GM12874 (cell line): ENCODE measurements at regions not wholly inside any gene's neighbourhood (a gene's known extent, or its start where the extent isn't known, plus 50 kb on each side); places are given as distances from the start of the nearest gene placed in this dataset.

Source experiments
- TF ChIP-seq, protein P1 (sequence below): IDR thresholded peaks from 2 replicates; pipeline ENCODE4 v1.5.1; 2011; ENCODE audit warnings: low read depth, mild to moderate bottlenecking, control low read depth, low read length, moderate library complexity; ENCODE audit not compliant: insufficient read depth

DNA sequence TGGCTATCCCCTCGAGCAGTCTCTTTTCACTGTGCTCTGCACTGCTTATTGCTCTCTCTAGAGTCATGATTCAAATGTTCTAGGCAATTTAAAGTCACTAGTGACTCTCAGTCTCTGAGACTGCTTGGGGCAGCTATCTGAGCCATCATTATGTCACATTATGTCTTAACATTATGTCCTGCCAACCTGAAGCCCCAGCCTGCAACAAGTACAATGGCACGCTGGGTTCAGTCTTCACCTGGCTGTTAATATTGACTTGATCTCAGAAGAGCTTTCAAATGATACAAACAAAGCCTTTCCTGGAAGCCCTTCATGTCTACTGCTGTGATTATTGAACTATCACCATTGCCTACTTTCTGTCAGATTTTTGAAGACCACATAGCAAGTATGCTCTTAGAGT is 128.1 kb upstream of the GRM7 start:
- TF ChIP-seq, protein P1, sequence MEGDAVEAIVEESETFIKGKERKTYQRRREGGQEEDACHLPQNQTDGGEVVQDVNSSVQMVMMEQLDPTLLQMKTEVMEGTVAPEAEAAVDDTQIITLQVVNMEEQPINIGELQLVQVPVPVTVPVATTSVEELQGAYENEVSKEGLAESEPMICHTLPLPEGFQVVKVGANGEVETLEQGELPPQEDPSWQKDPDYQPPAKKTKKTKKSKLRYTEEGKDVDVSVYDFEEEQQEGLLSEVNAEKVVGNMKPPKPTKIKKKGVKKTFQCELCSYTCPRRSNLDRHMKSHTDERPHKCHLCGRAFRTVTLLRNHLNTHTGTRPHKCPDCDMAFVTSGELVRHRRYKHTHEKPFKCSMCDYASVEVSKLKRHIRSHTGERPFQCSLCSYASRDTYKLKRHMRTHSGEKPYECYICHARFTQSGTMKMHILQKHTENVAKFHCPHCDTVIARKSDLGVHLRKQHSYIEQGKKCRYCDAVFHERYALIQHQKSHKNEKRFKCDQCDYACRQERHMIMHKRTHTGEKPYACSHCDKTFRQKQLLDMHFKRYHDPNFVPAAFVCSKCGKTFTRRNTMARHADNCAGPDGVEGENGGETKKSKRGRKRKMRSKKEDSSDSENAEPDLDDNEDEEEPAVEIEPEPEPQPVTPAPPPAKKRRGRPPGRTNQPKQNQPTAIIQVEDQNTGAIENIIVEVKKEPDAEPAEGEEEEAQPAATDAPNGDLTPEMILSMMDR: no peak

DNA sequence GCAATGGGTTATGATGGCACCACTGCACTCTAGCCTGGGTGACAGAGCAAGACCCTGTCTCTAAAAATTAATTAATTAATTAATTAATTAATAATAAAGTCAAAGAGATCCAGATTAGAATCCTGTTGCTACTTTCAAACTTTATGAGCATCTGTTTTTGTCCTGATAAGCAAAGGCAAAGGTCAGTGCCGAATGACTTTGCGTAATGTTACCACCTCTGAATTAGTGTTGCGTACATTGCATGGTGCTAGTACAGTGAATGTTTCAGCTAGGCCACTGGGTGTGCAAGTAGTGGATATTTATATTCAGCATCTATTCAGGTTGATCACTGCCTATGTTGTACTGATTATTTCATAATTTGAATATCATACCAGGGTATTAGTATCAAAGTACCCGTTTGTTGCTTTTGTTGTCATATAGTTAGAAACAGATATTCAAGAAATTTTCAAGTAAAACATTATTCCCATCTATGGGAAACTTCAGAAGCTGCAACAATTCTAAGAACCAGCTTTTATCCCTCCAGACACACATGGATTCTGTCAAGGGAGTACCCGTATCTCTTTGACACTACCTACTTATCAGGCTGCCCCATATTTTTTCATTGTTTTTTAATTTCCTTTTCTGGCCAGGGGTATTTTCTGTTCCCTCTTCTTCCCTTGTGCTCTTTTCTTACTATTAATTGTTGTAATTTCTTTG is 127.1 kb upstream of the GRM7 start:
- TF ChIP-seq, protein P1: no peak

DNA sequence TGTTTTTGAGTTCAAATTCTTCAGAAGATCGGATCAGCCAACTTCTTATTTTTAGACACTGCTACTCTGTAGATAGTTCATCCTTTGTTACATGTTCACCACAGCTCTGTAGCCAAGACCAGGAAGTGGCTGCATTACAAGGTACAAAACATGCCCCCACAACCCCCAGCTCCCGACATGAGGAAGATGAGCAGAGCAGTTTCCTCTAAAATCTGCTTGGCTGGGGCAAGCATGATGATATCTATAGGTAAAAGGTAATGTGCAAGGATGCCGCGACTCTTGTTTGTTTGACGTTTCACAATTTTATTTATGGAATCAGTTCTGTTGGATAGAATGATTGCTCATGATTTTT is 126.5 kb upstream of the GRM7 start:
- TF ChIP-seq, protein P1: no peak

DNA sequence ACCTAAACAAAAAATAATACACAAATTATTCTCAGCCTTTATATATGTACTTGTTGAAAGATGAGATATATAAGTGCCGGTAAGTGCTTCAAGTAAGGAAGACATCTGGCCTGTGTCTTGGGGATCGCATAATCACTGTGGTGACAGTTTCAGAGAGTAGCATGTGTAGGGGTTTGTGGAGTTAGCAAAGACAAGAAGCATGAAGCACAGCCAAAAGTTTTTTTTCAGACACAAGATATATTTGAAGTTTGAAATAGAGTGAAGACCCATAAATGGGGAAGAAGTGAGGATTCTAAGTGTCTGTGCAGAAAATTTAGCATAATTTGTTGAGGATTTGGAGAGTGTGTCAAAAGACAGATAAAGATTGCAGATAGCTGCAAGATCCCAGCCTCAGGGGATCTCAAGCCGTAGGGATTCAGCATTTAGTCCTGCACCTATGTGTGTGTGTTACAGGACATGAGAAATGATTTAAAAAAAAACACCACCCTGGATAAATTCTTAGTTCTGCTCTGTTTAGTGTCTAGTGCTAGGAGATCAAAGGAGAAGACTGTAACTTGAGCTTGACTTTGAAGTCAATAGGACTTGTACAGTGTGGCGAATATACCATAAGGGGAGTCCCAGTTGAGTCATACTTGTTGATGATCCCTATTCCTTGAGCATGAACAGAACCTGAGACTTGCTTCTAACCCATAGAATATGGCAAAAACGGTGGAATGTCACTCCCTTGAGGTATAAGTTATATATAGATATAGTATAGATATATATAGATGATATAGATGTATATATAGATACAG is 123.9 kb upstream of the GRM7 start:
- TF ChIP-seq, protein P1: no peak

DNA sequence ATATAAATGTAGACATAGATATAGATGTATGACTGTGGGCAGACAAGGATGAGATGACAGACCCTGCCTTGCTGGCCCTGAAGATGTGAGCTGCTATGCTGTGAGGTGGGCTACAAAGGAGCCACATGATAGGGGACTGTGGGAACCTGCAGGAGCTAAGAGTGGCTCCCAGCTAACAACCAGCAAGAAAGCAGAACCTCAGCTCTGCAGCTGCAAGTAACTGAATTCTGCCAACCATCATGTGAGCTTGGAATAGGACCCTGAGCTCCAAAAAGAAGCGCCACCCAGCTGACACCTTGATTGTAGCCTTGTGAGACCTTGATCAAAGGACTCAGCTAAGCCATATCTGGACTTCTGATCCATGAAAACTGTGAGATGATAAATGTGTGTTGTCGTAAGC is 123.3 kb upstream of the GRM7 start:
- TF ChIP-seq, protein P1: no peak

DNA sequence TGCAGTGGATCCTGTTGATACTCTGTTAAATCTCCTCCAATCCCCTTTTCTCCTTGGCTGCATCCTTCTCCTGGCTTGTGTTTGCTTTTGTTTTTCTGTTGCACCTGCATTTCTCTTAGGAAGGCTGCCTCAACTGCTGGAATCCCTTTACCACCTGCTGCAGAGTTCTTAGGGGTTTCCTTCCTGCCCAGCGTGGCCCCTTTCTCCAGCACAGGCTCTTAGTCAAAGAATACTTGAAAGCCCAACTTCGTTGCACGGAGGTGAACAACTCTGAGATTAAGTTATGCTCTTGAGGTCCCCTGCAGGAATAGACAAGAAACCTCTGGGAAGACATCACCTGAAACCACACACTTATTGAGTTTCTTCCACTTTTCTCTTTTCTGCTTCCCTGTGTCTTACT is 121.6 kb upstream of the GRM7 start:
- TF ChIP-seq, protein P1: no peak

DNA sequence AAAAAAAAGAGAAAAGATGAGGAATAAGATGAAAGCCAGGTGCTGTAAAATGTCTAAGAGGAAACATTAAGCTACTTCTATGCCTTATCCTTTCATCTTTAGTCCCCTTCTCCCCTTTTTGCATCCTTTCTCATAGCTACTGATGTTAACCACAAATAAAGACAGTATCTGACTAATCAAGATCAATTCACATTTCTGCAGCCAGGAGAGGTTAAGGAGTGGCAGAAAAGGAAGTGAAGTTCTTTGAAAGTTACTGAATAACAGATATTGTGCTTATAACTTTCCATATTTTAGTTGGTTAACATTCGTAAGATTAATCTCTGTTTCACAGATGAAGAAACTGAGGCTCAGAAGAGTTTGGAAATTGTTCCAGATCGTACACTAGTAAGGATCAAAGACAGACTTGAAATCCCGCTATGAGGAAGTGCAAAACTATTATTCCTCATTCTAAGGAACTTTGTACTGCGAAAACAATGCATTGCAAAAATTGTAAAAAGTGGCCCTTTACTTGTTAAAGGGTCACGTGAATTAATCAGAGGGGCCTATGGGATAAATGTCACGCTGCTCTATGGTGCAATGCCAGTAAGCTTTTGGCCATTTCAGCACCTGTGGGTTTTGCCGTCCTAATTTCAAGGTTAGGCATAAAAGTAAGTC is 117.7 kb upstream of the GRM7 start:
- TF ChIP-seq, protein P1: no peak
